GM12878 (cell line): ENCODE measurements at regions not wholly inside any gene's neighbourhood (a gene's known extent, or its start where the extent isn't known, plus 50 kb on each side); places are given as distances from the start of the nearest gene placed in this dataset.

Source experiments
- LARP7 ChIP-seq: fragments of 450-650 bp; IDR thresholded peaks from 2 replicates; pipeline ENCODE4 v1.6.1; 2017; ENCODE audit warnings: mild to moderate bottlenecking
- RCOR1 ChIP-seq: conservative IDR thresholded peaks from 2 replicates; pipeline ENCODE4 v1.6.1; 2012; ENCODE audit warnings: low read depth, low read length, improper control_type of control experiment
- SP1 ChIP-seq: IDR thresholded peaks from one replicate; pipeline ENCODE4 v1.6.1; 2011; ENCODE audit warnings: low read depth, low read length
- STAT3 ChIP-seq: IDR thresholded peaks from 2 replicates; pipeline ENCODE4 v1.6.1; 2011; ENCODE audit warnings: low read depth, low read length, improper control_type of control experiment
- TF ChIP-seq, protein P1 (sequence below): IDR thresholded peaks from 2 replicates; pipeline ENCODE4 v1.6.1; 2012; ENCODE audit warnings: mild to moderate bottlenecking, low read depth, low read length
- TF ChIP-seq, protein P2 (sequence below): fragments of 150-350 bp; IDR thresholded peaks from 2 replicates; pipeline ENCODE4 v1.6.1; 2014; ENCODE audit warnings: mild to moderate bottlenecking, low read depth, low read length
- TF ChIP-seq, protein P3 (sequence below): fragments of 450-650 bp; IDR thresholded peaks from 2 replicates; pipeline ENCODE4 v1.6.1; 2017; ENCODE audit warnings: antibody characterized with exemption, mild to moderate bottlenecking, moderate library complexity

DNA sequence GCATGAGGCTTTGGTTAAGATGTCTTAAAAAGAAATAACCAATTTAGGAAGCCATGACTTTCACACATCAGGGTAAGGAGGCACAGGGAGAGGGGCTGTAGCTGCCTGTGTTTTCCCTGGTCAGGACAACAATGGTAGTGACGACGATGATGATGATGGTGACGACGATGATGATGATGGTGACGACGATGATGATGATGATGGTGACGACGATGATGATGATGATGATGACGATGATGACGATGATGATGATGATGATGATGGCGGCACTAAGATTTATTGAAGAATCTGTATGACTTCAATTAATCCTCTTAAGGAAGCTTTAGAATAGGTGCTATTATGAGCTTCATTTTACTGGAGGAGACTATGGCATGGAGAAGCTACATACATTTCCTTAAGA, 284.1 kb upstream of the TNRC6C start (continued):
- TF ChIP-seq, protein P1, sequence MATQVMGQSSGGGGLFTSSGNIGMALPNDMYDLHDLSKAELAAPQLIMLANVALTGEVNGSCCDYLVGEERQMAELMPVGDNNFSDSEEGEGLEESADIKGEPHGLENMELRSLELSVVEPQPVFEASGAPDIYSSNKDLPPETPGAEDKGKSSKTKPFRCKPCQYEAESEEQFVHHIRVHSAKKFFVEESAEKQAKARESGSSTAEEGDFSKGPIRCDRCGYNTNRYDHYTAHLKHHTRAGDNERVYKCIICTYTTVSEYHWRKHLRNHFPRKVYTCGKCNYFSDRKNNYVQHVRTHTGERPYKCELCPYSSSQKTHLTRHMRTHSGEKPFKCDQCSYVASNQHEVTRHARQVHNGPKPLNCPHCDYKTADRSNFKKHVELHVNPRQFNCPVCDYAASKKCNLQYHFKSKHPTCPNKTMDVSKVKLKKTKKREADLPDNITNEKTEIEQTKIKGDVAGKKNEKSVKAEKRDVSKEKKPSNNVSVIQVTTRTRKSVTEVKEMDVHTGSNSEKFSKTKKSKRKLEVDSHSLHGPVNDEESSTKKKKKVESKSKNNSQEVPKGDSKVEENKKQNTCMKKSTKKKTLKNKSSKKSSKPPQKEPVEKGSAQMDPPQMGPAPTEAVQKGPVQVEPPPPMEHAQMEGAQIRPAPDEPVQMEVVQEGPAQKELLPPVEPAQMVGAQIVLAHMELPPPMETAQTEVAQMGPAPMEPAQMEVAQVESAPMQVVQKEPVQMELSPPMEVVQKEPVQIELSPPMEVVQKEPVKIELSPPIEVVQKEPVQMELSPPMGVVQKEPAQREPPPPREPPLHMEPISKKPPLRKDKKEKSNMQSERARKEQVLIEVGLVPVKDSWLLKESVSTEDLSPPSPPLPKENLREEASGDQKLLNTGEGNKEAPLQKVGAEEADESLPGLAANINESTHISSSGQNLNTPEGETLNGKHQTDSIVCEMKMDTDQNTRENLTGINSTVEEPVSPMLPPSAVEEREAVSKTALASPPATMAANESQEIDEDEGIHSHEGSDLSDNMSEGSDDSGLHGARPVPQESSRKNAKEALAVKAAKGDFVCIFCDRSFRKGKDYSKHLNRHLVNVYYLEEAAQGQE = no peak
- no peak for TF ChIP-seq STAT3
- no peak for TF ChIP-seq LARP7
- TF ChIP-seq RCOR1 = no peak
- TF ChIP-seq SP1 = no peak
- TF ChIP-seq, protein P2, sequence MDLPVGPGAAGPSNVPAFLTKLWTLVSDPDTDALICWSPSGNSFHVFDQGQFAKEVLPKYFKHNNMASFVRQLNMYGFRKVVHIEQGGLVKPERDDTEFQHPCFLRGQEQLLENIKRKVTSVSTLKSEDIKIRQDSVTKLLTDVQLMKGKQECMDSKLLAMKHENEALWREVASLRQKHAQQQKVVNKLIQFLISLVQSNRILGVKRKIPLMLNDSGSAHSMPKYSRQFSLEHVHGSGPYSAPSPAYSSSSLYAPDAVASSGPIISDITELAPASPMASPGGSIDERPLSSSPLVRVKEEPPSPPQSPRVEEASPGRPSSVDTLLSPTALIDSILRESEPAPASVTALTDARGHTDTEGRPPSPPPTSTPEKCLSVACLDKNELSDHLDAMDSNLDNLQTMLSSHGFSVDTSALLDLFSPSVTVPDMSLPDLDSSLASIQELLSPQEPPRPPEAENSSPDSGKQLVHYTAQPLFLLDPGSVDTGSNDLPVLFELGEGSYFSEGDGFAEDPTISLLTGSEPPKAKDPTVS = no peak
- TF ChIP-seq, protein P3, sequence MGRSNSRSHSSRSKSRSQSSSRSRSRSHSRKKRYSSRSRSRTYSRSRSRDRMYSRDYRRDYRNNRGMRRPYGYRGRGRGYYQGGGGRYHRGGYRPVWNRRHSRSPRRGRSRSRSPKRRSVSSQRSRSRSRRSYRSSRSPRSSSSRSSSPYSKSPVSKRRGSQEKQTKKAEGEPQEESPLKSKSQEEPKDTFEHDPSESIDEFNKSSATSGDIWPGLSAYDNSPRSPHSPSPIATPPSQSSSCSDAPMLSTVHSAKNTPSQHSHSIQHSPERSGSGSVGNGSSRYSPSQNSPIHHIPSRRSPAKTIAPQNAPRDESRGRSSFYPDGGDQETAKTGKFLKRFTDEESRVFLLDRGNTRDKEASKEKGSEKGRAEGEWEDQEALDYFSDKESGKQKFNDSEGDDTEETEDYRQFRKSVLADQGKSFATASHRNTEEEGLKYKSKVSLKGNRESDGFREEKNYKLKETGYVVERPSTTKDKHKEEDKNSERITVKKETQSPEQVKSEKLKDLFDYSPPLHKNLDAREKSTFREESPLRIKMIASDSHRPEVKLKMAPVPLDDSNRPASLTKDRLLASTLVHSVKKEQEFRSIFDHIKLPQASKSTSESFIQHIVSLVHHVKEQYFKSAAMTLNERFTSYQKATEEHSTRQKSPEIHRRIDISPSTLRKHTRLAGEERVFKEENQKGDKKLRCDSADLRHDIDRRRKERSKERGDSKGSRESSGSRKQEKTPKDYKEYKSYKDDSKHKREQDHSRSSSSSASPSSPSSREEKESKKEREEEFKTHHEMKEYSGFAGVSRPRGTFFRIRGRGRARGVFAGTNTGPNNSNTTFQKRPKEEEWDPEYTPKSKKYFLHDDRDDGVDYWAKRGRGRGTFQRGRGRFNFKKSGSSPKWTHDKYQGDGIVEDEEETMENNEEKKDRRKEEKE = no peak
